K562 (cell line): ENCODE measurements at regions not wholly inside any gene's neighbourhood (a gene's known extent, or its start where the extent isn't known, plus 50 kb on each side); places are given as distances from the start of the nearest gene placed in this dataset.

ENCODE experiments used
- ATAC-seq: fragments of 200-7000 bp; cut with Tn5 transposase; 3 replicates; pipeline ENCODE4 v1.9.1; 2020; ENCODE audit warnings: moderate library complexity
- BruUV-seq: library from RNA; stranded (reverse); fragments of 400-500 nt; replicated peaks from 2 replicates; lab custom pipeline; 2021; lab: Mats Ljungman, UMichigan
- CTCF ChIA-PET: fragments of 300-600 bp; formaldehyde crosslinking; extraction: SDS; loops from one replicate; lab custom pipeline; 2021; ENCODE audit warnings: low intra/inter-chr PET ratio; lab: Yijun Ruan, JAX
- POLR2A ChIA-PET: fragments of 300-600, 350-650 bp; sonication (Branson Sonifier 250); formaldehyde crosslinking; extraction: SDS; loops from one replicate; lab custom pipeline; 2021; ENCODE audit warnings: antibody characterized with exemption, inconsistent platforms; lab: Yijun Ruan, JAX
- DNase-seq, 4 experiments: peaks; one replicate each; pipeline versions ENCODE4 v3.0.0 to v3.0.0-alpha.2; 2011 to 2018; ENCODE audit warnings: low spot score in 3 of 4, mixed read lengths in 3 of 4; ENCODE audit errors: extremely low read depth in 1 of 4
- FAIRE-seq: peaks from 2 replicates; lab custom pipeline; 2011; peaks lifted over from hg19 to GRCh38; lab: Jason Lieb, UNC
- H2AFZ ChIP-seq: 2 replicates; pipeline ENCODE4 v1.6.0; 2011; ENCODE audit warnings: low read depth, low read length, control low read depth, inconsistent platforms
- H3K27ac ChIP-seq: fragments of 200-600 bp; 3 replicates; pipeline ENCODE4 v1.8.0; 2011; ENCODE audit warnings: low read depth, mild to moderate bottlenecking, control low read depth, inconsistent platforms, low read length, moderate library complexity, mixed read lengths; ENCODE audit errors: extremely low read depth
- H3K27me3 ChIP-seq, 2 experiments: fragments of 300-600 bp in 1 of 2; 2 replicates in 1 of 2; 3 replicates in 1 of 2; pipeline versions ENCODE4 v1.6.0 to v1.8.0; 2011; ENCODE audit warnings: inconsistent platforms in 2 of 2, low read length in 2 of 2, mild to moderate bottlenecking in 1 of 2, mixed read lengths in 1 of 2, moderate library complexity in 1 of 2; ENCODE audit not compliant: control insufficient read depth in 2 of 2, insufficient read depth in 2 of 2
- H3K36me3 ChIP-seq: fragments of 300-600 bp; 3 replicates; pipeline ENCODE4 v1.8.0; 2011; ENCODE audit warnings: mild to moderate bottlenecking, low read length, inconsistent platforms; ENCODE audit not compliant: control insufficient read depth, insufficient read depth
- H3K4me1 ChIP-seq, 2 experiments: fragments of 200-600 bp in 1 of 2; replicated peaks in 1 of 2; 2 replicates in 1 of 2; 3 replicates in 1 of 2; pipeline versions ENCODE4 v1.5.1 to v1.8.0; 2011; ENCODE audit warnings: inconsistent platforms in 2 of 2, low read length in 2 of 2, mild to moderate bottlenecking in 1 of 2, mixed read lengths in 1 of 2, moderate library complexity in 1 of 2; ENCODE audit not compliant: control insufficient read depth in 2 of 2, insufficient read depth in 2 of 2
- H3K4me2 ChIP-seq: 2 replicates; pipeline ENCODE4 v1.6.1; 2011; ENCODE audit warnings: low read length, control low read depth, inconsistent platforms, mixed read lengths; ENCODE audit not compliant: insufficient read depth
- H3K4me3 ChIP-seq: fragments of 200-600 bp; sonication (generic), shearing (Covaris generic); 2 replicates; pipeline ENCODE4 v1.5.1; 2016; ENCODE audit warnings: control low read depth, inconsistent platforms
- H3K79me2 ChIP-seq: fragments of 200-600 bp; 3 replicates; pipeline ENCODE4 v1.8.0; 2011; ENCODE audit warnings: low read length, inconsistent platforms; ENCODE audit not compliant: control insufficient read depth, insufficient read depth
- H3K9ac ChIP-seq, 2 experiments: 2 replicates each; pipeline versions ENCODE4 v1.6.0 to v1.6.1; 2011; ENCODE audit warnings: low read depth in 2 of 2, low read length in 2 of 2, control low read depth in 1 of 2, inconsistent platforms in 1 of 2, mild to moderate bottlenecking in 1 of 2, mixed read lengths in 1 of 2; ENCODE audit not compliant: insufficient read depth in 1 of 2
- H3K9me1 ChIP-seq: one replicate; pipeline ENCODE4 v1.6.0; 2011; ENCODE audit warnings: inconsistent platforms, mild to moderate bottlenecking, low read length, moderate library complexity; ENCODE audit not compliant: control insufficient read depth, insufficient read depth
- H3K9me3 ChIP-seq: replicated peaks from 2 replicates; pipeline ENCODE4 v1.5.1; 2011; ENCODE audit warnings: low read depth, low read length, inconsistent platforms; ENCODE audit not compliant: control insufficient read depth, insufficient read depth
- H4K20me1 ChIP-seq: replicated peaks from 2 replicates; pipeline ENCODE4 v1.6.1; 2011; ENCODE audit warnings: low read length, inconsistent platforms, mixed read lengths; ENCODE audit not compliant: control insufficient read depth, insufficient read depth
- BRD4 ChIP-seq: fragments of 200-600 bp; sonication (generic); IDR thresholded peaks from 2 replicates; pipeline ENCODE4 v1.6.1; 2017; ENCODE audit warnings: inconsistent platforms
- GTF2F1 ChIP-seq: IDR thresholded peaks from 2 replicates; pipeline ENCODE4 v1.6.1; 2011; ENCODE audit warnings: low read depth, low read length, improper control_type of control experiment
- WGBS: fragments of 100-300 bp; shearing (Covaris generic); methylation state at CpG from one replicate; pipeline ENCODE4 v1.1.6; 2016; ENCODE audit warnings: low coverage, mixed read lengths; ENCODE audit not compliant: insufficient coverage; ENCODE audit errors: missing lambda C conversion rate; 5-methylcytosine and 5-hydroxymethylcytosine counted together
- in situ Hi-C: fragments of 300-500 bp; cut with MboI; formaldehyde crosslinking; loops from 4 replicates; pipeline ENCODE4 v1.15.0; 2018; ENCODE audit warnings: inconsistent platforms, mixed read lengths
- intact Hi-C: fragments of 100-400 bp; cut with micrococcal nuclease; formaldehyde crosslinking; loops from 2 replicates; pipeline ENCODE4 v1.14.2; 2022
- TF ChIP-seq, protein P1 (sequence below): IDR thresholded peaks from 2 replicates; pipeline ENCODE4 v1.6.1; 2014; ENCODE audit warnings: antibody characterized with exemption

GRCh38 chr1:8217809-8218208 is 100.1 kb upstream of the SLC45A1 start:
- in situ Hi-C loops: no loop called here

More at GRCh38 chr1:8217809-8218208, 100.1 kb upstream of the SLC45A1 start:
- 59% methylated on average over 4 of the region's 4 CpGs for WGBS
- no peaks in the 10 kb centered on the region for H3K36me3 ChIP-seq
- peaks cover 15% of the 10 kb centered on the region in 2 experiments for H3K4me1 ChIP-seq
- no TSS peak for BruUV-seq
- CTCF ChIA-PET: no interaction called here
- H3K27ac ChIP-seq: no peak overlapping the region
- H3K9me1 ChIP-seq: no peaks in the 10 kb centered on the region
- ATAC-seq (no peak), DNase-seq (no peak), FAIRE-seq (no peak)
- H3K4me2 ChIP-seq: no peak overlapping the region
- peaks cover 13 to 37% of the 10 kb centered on the region in 2 experiments for H3K27me3 ChIP-seq
- H4K20me1 ChIP-seq: no peaks in the 10 kb centered on the region
- POLR2A ChIA-PET: interaction anchor here (0.6 to 0.9 kb wide), 2 partner anchors 9 to 10 kb away, joined by 3 read pairs; no protein-coding TSS in a partner anchor
- no peak overlapping the region for H2AFZ ChIP-seq
- TF ChIP-seq BRD4 (no peak), GTF2F1 (no peak)
- TF ChIP-seq, protein P1, sequence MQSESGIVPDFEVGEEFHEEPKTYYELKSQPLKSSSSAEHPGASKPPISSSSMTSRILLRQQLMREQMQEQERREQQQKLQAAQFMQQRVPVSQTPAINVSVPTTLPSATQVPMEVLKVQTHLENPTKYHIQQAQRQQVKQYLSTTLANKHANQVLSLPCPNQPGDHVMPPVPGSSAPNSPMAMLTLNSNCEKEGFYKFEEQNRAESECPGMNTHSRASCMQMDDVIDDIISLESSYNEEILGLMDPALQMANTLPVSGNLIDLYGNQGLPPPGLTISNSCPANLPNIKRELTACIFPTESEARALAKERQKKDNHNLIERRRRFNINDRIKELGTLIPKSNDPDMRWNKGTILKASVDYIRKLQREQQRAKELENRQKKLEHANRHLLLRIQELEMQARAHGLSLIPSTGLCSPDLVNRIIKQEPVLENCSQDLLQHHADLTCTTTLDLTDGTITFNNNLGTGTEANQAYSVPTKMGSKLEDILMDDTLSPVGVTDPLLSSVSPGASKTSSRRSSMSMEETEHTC: no peak
- no peak overlapping the region for H3K4me3 ChIP-seq
- no peaks in the 10 kb centered on the region for H3K79me2 ChIP-seq
- intact Hi-C loops: loop anchor here (5.0 kb wide), 1 partner anchor 51 kb away; no protein-coding TSS in a partner anchor
- no peaks in the 10 kb centered on the region for H3K9me3 ChIP-seq
- H3K9ac ChIP-seq: no peak overlapping the region
